H9 (cell line): ENCODE measurements at regions not wholly inside any gene's neighbourhood (a gene's known extent, or its start where the extent isn't known, plus 50 kb on each side); places are given as distances from the start of the nearest gene placed in this dataset.

Experiments
- DNase-seq: peaks from one replicate; pipeline ENCODE4 v3.0.0-alpha.2; 2017
- H2AFZ ChIP-seq: one replicate; pipeline ENCODE4 v1.6.1; 2013; ENCODE audit warnings: mild to moderate bottlenecking, low read length, control low read depth, moderate library complexity
- H2AK5ac ChIP-seq: 2 replicates; pipeline ENCODE4 v1.6.1; 2013; ENCODE audit warnings: low read length, control low read depth, mixed read lengths; ENCODE audit not compliant: insufficient read length
- H2BK120ac ChIP-seq: one replicate; pipeline ENCODE4 v1.6.1; 2013; ENCODE audit warnings: low read depth, mild to moderate bottlenecking, low read length, control low read depth, inconsistent platforms; ENCODE audit not compliant: poor library complexity, severe bottlenecking
- H2BK12ac ChIP-seq: 2 replicates; pipeline ENCODE4 v1.6.1; 2013; ENCODE audit warnings: low read length, control low read depth, mixed read lengths, low read depth; ENCODE audit not compliant: insufficient read length
- H2BK15ac ChIP-seq: 2 replicates; pipeline ENCODE4 v1.6.1; 2013; ENCODE audit warnings: low read depth, low read length, control low read depth
- H2BK20ac ChIP-seq: one replicate; pipeline ENCODE4 v1.6.1; 2013; ENCODE audit warnings: low read depth, mild to moderate bottlenecking, low read length, control low read depth, inconsistent platforms; ENCODE audit not compliant: poor library complexity, severe bottlenecking
- H2BK5ac ChIP-seq: 2 replicates; pipeline ENCODE4 v1.6.1; 2013; ENCODE audit warnings: low read length, control low read depth, mixed read lengths; ENCODE audit not compliant: insufficient read length
- H3K14ac ChIP-seq: 2 replicates; pipeline ENCODE4 v1.6.1; 2013; ENCODE audit warnings: low read length, control low read depth; ENCODE audit not compliant: insufficient read depth
- H3K18ac ChIP-seq: 2 replicates; pipeline ENCODE4 v1.6.1; 2013; ENCODE audit warnings: low read depth, mild to moderate bottlenecking, mixed read lengths, low read length, control low read depth; ENCODE audit not compliant: insufficient read length
- H3K23ac ChIP-seq: 2 replicates; pipeline ENCODE4 v1.6.1; 2013; ENCODE audit warnings: low read length, control low read depth, mixed read lengths, low read depth; ENCODE audit not compliant: insufficient read length
- H3K23me2 ChIP-seq: 2 replicates; pipeline ENCODE4 v1.6.1; 2013; ENCODE audit warnings: low read depth, mild to moderate bottlenecking, mixed read lengths, low read length, control low read depth; ENCODE audit not compliant: insufficient read length, poor library complexity, severe bottlenecking
- H3K27ac ChIP-seq: 2 replicates; pipeline ENCODE4 v1.5.1; 2013; ENCODE audit warnings: low read length, control low read depth, mixed read lengths, low read depth; ENCODE audit not compliant: insufficient read length
- H3K27me3 ChIP-seq: 2 replicates; pipeline ENCODE4 v1.6.1; 2013; ENCODE audit warnings: low read length, control low read depth, inconsistent platforms; ENCODE audit not compliant: insufficient read depth
- H3K4ac ChIP-seq: 2 replicates; pipeline ENCODE4 v1.6.1; 2013; ENCODE audit warnings: low read depth, mild to moderate bottlenecking, control low read depth, inconsistent platforms, low read length, moderate library complexity
- H3K4me1 ChIP-seq: 2 replicates; pipeline ENCODE4 v1.6.1; 2013; ENCODE audit warnings: low read length, control low read depth, inconsistent platforms; ENCODE audit not compliant: insufficient read depth
- H3K4me2 ChIP-seq: 2 replicates; pipeline ENCODE4 v1.6.1; 2013; ENCODE audit warnings: low read length, control low read depth, mixed read lengths; ENCODE audit not compliant: insufficient read length, insufficient read depth
- H3K56ac ChIP-seq: 2 replicates; pipeline ENCODE4 v1.6.1; 2013; ENCODE audit warnings: low read depth, mild to moderate bottlenecking, mixed read lengths, low read length, control low read depth; ENCODE audit not compliant: insufficient read length
- H3K79me1 ChIP-seq: 2 replicates; pipeline ENCODE4 v1.6.1; 2013; ENCODE audit warnings: low read depth, mild to moderate bottlenecking, moderate library complexity, low read length, control low read depth, inconsistent platforms; ENCODE audit not compliant: insufficient read depth, poor library complexity, severe bottlenecking
- H3K79me2 ChIP-seq: 2 replicates; pipeline ENCODE4 v1.6.1; 2013; ENCODE audit warnings: low read length, control low read depth, inconsistent platforms; ENCODE audit not compliant: insufficient read depth
- H3K9ac ChIP-seq: 2 replicates; pipeline ENCODE4 v1.6.1; 2013; ENCODE audit warnings: low read length, control low read depth, mixed read lengths; ENCODE audit not compliant: insufficient read length; ENCODE audit errors: extremely low read depth
- H3K9me3 ChIP-seq: one replicate; pipeline ENCODE4 v1.6.1; 2013; ENCODE audit warnings: low read depth, low read length, inconsistent platforms; ENCODE audit not compliant: control insufficient read depth
- H3T11ph ChIP-seq: one replicate; pipeline ENCODE4 v1.6.1; 2013; ENCODE audit warnings: mild to moderate bottlenecking, low read length, control low read depth, inconsistent platforms
- H4K20me1 ChIP-seq: one replicate; pipeline ENCODE4 v1.6.1; 2013; ENCODE audit not compliant: control insufficient read depth, insufficient read length, insufficient read depth
- H4K5ac ChIP-seq: 2 replicates; pipeline ENCODE4 v1.6.1; 2013; ENCODE audit warnings: low read depth, mild to moderate bottlenecking, mixed read lengths, low read length, control low read depth; ENCODE audit not compliant: insufficient read length
- H4K8ac ChIP-seq: replicated peaks from 2 replicates; pipeline ENCODE4 v1.6.1; 2013; ENCODE audit warnings: low read length, control low read depth, mixed read lengths, low read depth; ENCODE audit not compliant: insufficient read length
- H4K91ac ChIP-seq: 2 replicates; pipeline ENCODE4 v1.6.1; 2013; ENCODE audit warnings: low read depth, mild to moderate bottlenecking, moderate library complexity, mixed read lengths, low read length, control low read depth; ENCODE audit not compliant: insufficient read length
- H3K27ac Mint-ChIP-seq, 3 experiments: 2 replicates in 2 of 3; 3 replicates in 1 of 3; pipeline ENCODE4 v1.8.0; 2020 to 2021; ENCODE audit warnings: mixed read lengths in 3 of 3, mild to moderate bottlenecking in 1 of 3, moderate library complexity in 1 of 3
- H3K27me3 Mint-ChIP-seq: 2 replicates; pipeline ENCODE4 v1.8.0; 2021; ENCODE audit warnings: low read depth, mild to moderate bottlenecking, moderate library complexity, mixed read lengths
- H3K36me3 Mint-ChIP-seq, 3 experiments: 2 replicates in 2 of 3; 3 replicates in 1 of 3; pipeline ENCODE4 v1.8.0; 2020 to 2021; ENCODE audit warnings: low read depth in 3 of 3, mixed read lengths in 3 of 3; ENCODE audit not compliant: insufficient read depth in 1 of 3
- H3K4me1 Mint-ChIP-seq, 2 experiments: 2 replicates each; pipeline ENCODE4 v1.8.0; 2020; ENCODE audit warnings: mixed read lengths in 2 of 2
- H3K4me3 Mint-ChIP-seq, 2 experiments: 2 replicates in 1 of 2; 3 replicates in 1 of 2; pipeline ENCODE4 v1.8.0; 2020 to 2021; ENCODE audit warnings: mild to moderate bottlenecking in 2 of 2, mixed read lengths in 2 of 2, moderate library complexity in 1 of 2
- H3K9me3 Mint-ChIP-seq, 2 experiments: 2 replicates in 1 of 2; 3 replicates in 1 of 2; pipeline ENCODE4 v1.8.0; 2020; ENCODE audit warnings: mild to moderate bottlenecking in 2 of 2, mixed read lengths in 2 of 2, moderate library complexity in 1 of 2
- CTCF ChIP-seq: fragments of 200-600 bp; sonication (generic); conservative IDR thresholded peaks from 3 replicates; pipeline ENCODE4 v1.8.0; 2021; ENCODE audit warnings: antibody characterized with exemption, mild to moderate bottlenecking
- WGBS: extraction: QIAGEN DNeasy Blood & Tissue Kit; methylation state at CpG from one replicate; pipeline ENCODE4 v1.1.7; 2013; ENCODE audit warnings: missing lambda C conversion rate, low lambda C conversion rate, mixed read lengths; ENCODE audit not compliant: insufficient read length; ENCODE audit errors: extremely low coverage; 5-methylcytosine and 5-hydroxymethylcytosine counted together

DNA sequence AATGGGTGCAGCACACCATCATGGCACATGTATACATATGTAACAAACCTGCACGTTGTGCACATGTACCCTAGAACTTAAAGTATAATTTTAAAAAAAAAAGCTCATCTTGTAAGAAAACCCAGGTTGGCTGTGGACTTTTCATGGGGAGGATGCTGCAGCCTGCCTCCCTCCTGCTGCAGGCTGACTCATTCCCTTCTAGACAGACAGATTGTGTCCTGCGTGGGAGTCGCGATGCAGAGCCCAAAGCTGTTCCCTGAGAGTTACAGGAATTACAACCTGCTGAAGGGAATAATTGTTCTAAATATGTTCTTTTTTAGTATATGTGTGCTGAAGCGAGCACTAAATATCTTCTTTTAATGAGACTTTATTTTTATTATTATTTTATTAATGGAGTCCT, 93.2 kb downstream of the TBX19 start:
- Histone ChIP-seq H2AFZ (no peak overlapping the region), H3K4ac (no peak overlapping the region), H4K8ac (no peak overlapping the region), H4K91ac (no peak overlapping the region), H2BK5ac (no peak overlapping the region), H3K9ac (no peak overlapping the region), H2BK20ac (no peak overlapping the region), H2BK120ac (no peak overlapping the region), H3K14ac (no peak overlapping the region), H3K23me2 (no peaks in the 10 kb centered on the region), H3K18ac (no peak overlapping the region), H3K27me3 (no peaks in the 10 kb centered on the region), H3K27ac (no peak overlapping the region), H3K4me2 (no peak overlapping the region), H4K20me1 (no peaks in the 10 kb centered on the region), H3K9me3 (no peaks in the 10 kb centered on the region), H4K5ac (no peak overlapping the region), H3K23ac (no peak overlapping the region), H3T11ph (no peak overlapping the region), H3K79me1 (no peaks in the 10 kb centered on the region), H2BK15ac (no peak overlapping the region), H3K56ac (no peak overlapping the region), H2AK5ac (no peak overlapping the region), H2BK12ac (no peak overlapping the region), H3K4me1 (no peaks in the 10 kb centered on the region), H3K79me2 (no peaks in the 10 kb centered on the region)
- H3K9me3 Mint-ChIP-seq: no peaks in the 10 kb centered on the region
- no peak overlapping the region for H3K4me3 Mint-ChIP-seq
- no peaks in the 10 kb centered on the region; the same call in 1 of the 2 replicates for H3K27me3 Mint-ChIP-seq
- no CpG with 5 or more reads among the region's 5 CpGs for WGBS
- H3K27ac Mint-ChIP-seq: no peak overlapping the region
- 0 out of 4 replicates have a peak, but pooled peaks cover 0 to 2% of the 10 kb centered on the region in 2 experiments for H3K4me1 Mint-ChIP-seq
- no peaks in the 10 kb centered on the region for H3K36me3 Mint-ChIP-seq
- DNase-seq: no peak
- TF ChIP-seq CTCF: no peak
